IMR-90 (cell line): ENCODE measurements at regions not wholly inside any gene's neighbourhood (a gene's known extent, or its start where the extent isn't known, plus 50 kb on each side); places are given as distances from the start of the nearest gene placed in this dataset.

Source experiments
- ATAC-seq: fragments of 200-7000 bp; cut with Tn5 transposase; 2 replicates; pipeline ENCODE4 v1.9.1; 2020; ENCODE audit warnings: low read depth, mild to moderate bottlenecking, moderate library complexity
- BruUV-seq: library from RNA; stranded (reverse); fragments of 400-500 nt; replicated peaks from 2 replicates; lab custom pipeline; 2021; lab: Mats Ljungman, UMichigan
- CTCF ChIA-PET: fragments of 300-600 bp; formaldehyde crosslinking; extraction: SDS; loops from one replicate; lab custom pipeline; 2021; ENCODE audit warnings: antibody characterized with exemption; lab: Yijun Ruan, JAX
- POLR2A ChIA-PET: fragments of 300-600 bp; sonication (Branson Sonifier 250); formaldehyde crosslinking; loops from one replicate; lab custom pipeline; 2022; ENCODE audit warnings: antibody characterized with exemption; ENCODE audit not compliant: unreplicated experiment; lab: Charles Lee
- DNase-seq: peaks from one replicate; pipeline ENCODE4 v3.0.0; 2013
- H2AFZ ChIP-seq: replicated peaks from 2 replicates; pipeline ENCODE3; 2013; ENCODE audit warnings: low read length, mild to moderate bottlenecking; ENCODE audit not compliant: poor library complexity
- H2AK5ac ChIP-seq: 2 replicates; pipeline ENCODE4 v1.6.1; 2013; ENCODE audit warnings: low read depth, low read length, inconsistent platforms
- H2AK9ac ChIP-seq: replicated peaks from 2 replicates; pipeline ENCODE3; 2013; ENCODE audit warnings: mild to moderate bottlenecking, low read depth, low read length, moderate library complexity; ENCODE audit not compliant: poor library complexity
- H2BK120ac ChIP-seq: 2 replicates; pipeline ENCODE4 v1.6.1; 2013; ENCODE audit warnings: low read depth, low read length, inconsistent platforms
- H2BK15ac ChIP-seq: 3 replicates; pipeline ENCODE4 v1.6.1; 2013; ENCODE audit warnings: low read depth, low read length, inconsistent platforms
- H2BK20ac ChIP-seq: 2 replicates; pipeline ENCODE4 v1.6.1; 2013; ENCODE audit warnings: low read depth, mild to moderate bottlenecking, inconsistent platforms, low read length, moderate library complexity
- H2BK5ac ChIP-seq: 2 replicates; pipeline ENCODE4 v1.6.1; 2013; ENCODE audit warnings: mild to moderate bottlenecking, low read depth, low read length, inconsistent platforms; ENCODE audit not compliant: poor library complexity, severe bottlenecking
- H3K14ac ChIP-seq: replicated peaks from 2 replicates; pipeline ENCODE4 v1.6.1; 2013; ENCODE audit warnings: low read depth, low read length, inconsistent platforms
- H3K18ac ChIP-seq: 2 replicates; pipeline ENCODE4 v1.6.1; 2013; ENCODE audit warnings: low read depth, low read length, control low read depth
- H3K23ac ChIP-seq: 2 replicates; pipeline ENCODE4 v1.6.1; 2013; ENCODE audit warnings: low read depth, low read length, inconsistent platforms
- H3K27ac ChIP-seq: 2 replicates; pipeline ENCODE4 v1.5.1; 2013; ENCODE audit warnings: mild to moderate bottlenecking, control low read depth, low read length; ENCODE audit not compliant: insufficient read depth
- H3K27me3 ChIP-seq: 2 replicates; pipeline ENCODE4 v1.6.1; 2013; ENCODE audit warnings: low read length; ENCODE audit not compliant: control insufficient read depth, insufficient read depth
- H3K36me3 ChIP-seq: 2 replicates; pipeline ENCODE4 v1.6.1; 2013; ENCODE audit warnings: low read length, mixed read lengths; ENCODE audit not compliant: control insufficient read depth, insufficient read depth
- H3K4ac ChIP-seq: 2 replicates; pipeline ENCODE4 v1.6.1; 2013; ENCODE audit warnings: low read depth, low read length, inconsistent platforms
- H3K4me1 ChIP-seq: 2 replicates; pipeline ENCODE4 v1.6.1; 2013; ENCODE audit warnings: low read length, mixed read lengths; ENCODE audit not compliant: control insufficient read depth, insufficient read depth
- H3K4me2 ChIP-seq: 2 replicates; pipeline ENCODE4 v1.6.1; 2013; ENCODE audit warnings: low read depth, mild to moderate bottlenecking, control low read depth, low read length, moderate library complexity
- H3K4me3 ChIP-seq: 2 replicates; pipeline ENCODE4 v1.5.1; 2013; ENCODE audit warnings: low read depth, mild to moderate bottlenecking, control low read depth, low read length, moderate library complexity; ENCODE audit not compliant: insufficient read depth
- H3K56ac ChIP-seq: 2 replicates; pipeline ENCODE4 v1.6.1; 2013; ENCODE audit warnings: low read length, inconsistent platforms; ENCODE audit not compliant: insufficient read depth; ENCODE audit errors: extremely low read depth
- H3K79me1 ChIP-seq, 2 experiments: 2 replicates each; pipeline ENCODE4 v1.6.1; 2013; ENCODE audit warnings: low read length in 2 of 2, inconsistent platforms in 1 of 2, low read depth in 1 of 2
- H3K9ac ChIP-seq: 2 replicates; pipeline ENCODE4 v1.6.1; 2013; ENCODE audit warnings: low read depth, low read length, control low read depth
- H3K9me1 ChIP-seq: 2 replicates; pipeline ENCODE4 v1.6.1; 2013; ENCODE audit warnings: low read length, inconsistent platforms; ENCODE audit not compliant: insufficient read depth
- H3K9me3 ChIP-seq: 2 replicates; pipeline ENCODE4 v1.6.1; 2013; ENCODE audit warnings: low read length; ENCODE audit not compliant: control insufficient read depth, insufficient read depth
- H4K20me1 ChIP-seq: 2 replicates; pipeline ENCODE4 v1.6.1; 2013; ENCODE audit warnings: low read length, inconsistent platforms; ENCODE audit not compliant: insufficient read depth
- H4K5ac ChIP-seq: 2 replicates; pipeline ENCODE4 v1.6.1; 2013; ENCODE audit warnings: mild to moderate bottlenecking, low read depth, low read length, control low read depth
- H4K8ac ChIP-seq, 2 experiments: 2 replicates each; pipeline ENCODE4 v1.6.1; 2013; ENCODE audit warnings: low read depth in 2 of 2, low read length in 2 of 2, control low read depth in 1 of 2, inconsistent platforms in 1 of 2
- H4K91ac ChIP-seq: 2 replicates; pipeline ENCODE4 v1.6.1; 2013; ENCODE audit warnings: low read depth, low read length, inconsistent platforms; ENCODE audit not compliant: insufficient read depth
- BHLHE40 ChIP-seq: fragments of 150-350 bp; IDR thresholded peaks from 2 replicates; pipeline ENCODE4 v1.6.1; 2016; ENCODE audit warnings: mild to moderate bottlenecking, low read depth, low read length
- CHD1 ChIP-seq: IDR thresholded peaks from 2 replicates; pipeline ENCODE4 v1.6.1; 2012; ENCODE audit warnings: low read depth, low read length, improper control_type of control experiment
- CTCF ChIP-seq: conservative IDR thresholded peaks from 2 replicates; pipeline ENCODE4 v1.5.1; 2012; ENCODE audit warnings: mild to moderate bottlenecking, low read depth, low read length, improper control_type of control experiment
- FOS ChIP-seq: fragments of 150-350 bp; IDR thresholded peaks from 2 replicates; pipeline ENCODE4 v1.6.1; 2016; ENCODE audit warnings: low read depth, low read length
- MAFK ChIP-seq: IDR thresholded peaks from 2 replicates; pipeline ENCODE4 v1.6.1; 2012; ENCODE audit warnings: low read depth, low read length, improper control_type of control experiment
- MAZ ChIP-seq: IDR thresholded peaks from 2 replicates; pipeline ENCODE4 v1.6.1; 2012; ENCODE audit warnings: low read depth, mild to moderate bottlenecking, low read length, improper control_type of control experiment, moderate library complexity, borderline replicate concordance
- MXI1 ChIP-seq: IDR thresholded peaks from 2 replicates; pipeline ENCODE4 v1.6.1; 2012; ENCODE audit warnings: low read depth, mild to moderate bottlenecking, low read length, moderate library complexity, borderline replicate concordance
- NFE2L2 ChIP-seq: fragments of 150-350 bp; IDR thresholded peaks from 2 replicates; pipeline ENCODE4 v1.6.1; 2016; ENCODE audit warnings: low read depth, mild to moderate bottlenecking, low read length
- POLR2A ChIP-seq: IDR thresholded peaks from 2 replicates; pipeline ENCODE4 v1.6.1; 2012; ENCODE audit warnings: mild to moderate bottlenecking, low read depth, low read length
- RAD21 ChIP-seq: IDR thresholded peaks from 2 replicates; pipeline ENCODE4 v1.6.1; 2012; ENCODE audit warnings: low read length, improper control_type of control experiment
- RCOR1 ChIP-seq: IDR thresholded peaks from 2 replicates; pipeline ENCODE4 v1.6.1; 2012; ENCODE audit warnings: mild to moderate bottlenecking, low read length, improper control_type of control experiment; ENCODE audit not compliant: insufficient replicate concordance
- RFX5 ChIP-seq: IDR thresholded peaks from 2 replicates; pipeline ENCODE4 v1.8.0; 2012; ENCODE audit warnings: low read depth, mild to moderate bottlenecking, low read length, moderate library complexity
- SMC3 ChIP-seq: fragments of 150-350 bp; IDR thresholded peaks from 2 replicates; pipeline ENCODE4 v1.6.1; 2016; ENCODE audit warnings: low read depth, mild to moderate bottlenecking, antibody characterized with exemption, low read length, moderate library complexity
- USF2 ChIP-seq: fragments of 150-350 bp; IDR thresholded peaks from 2 replicates; pipeline ENCODE4 v1.6.1; 2017; ENCODE audit warnings: mild to moderate bottlenecking, antibody characterized with exemption, low read length, low read depth
- WGBS, 2 experiments: methylation state at CpG; one replicate each; pipeline versions ENCODE4 v1.1.5 to v1.1.7; 2013; ENCODE audit warnings: missing lambda C conversion rate in 2 of 2; ENCODE audit not compliant: insufficient read length in 1 of 2; ENCODE audit errors: extremely low coverage in 2 of 2; 5-methylcytosine and 5-hydroxymethylcytosine counted together
- dilution Hi-C: fragments of 300-500 bp; cut with HindIII; formaldehyde crosslinking; loops from one replicate; pipeline ENCODE4 v1.14.3; 2018; ENCODE audit warnings: low sequenced_read_pairs; ENCODE audit not compliant: unreplicated experiment
- in situ Hi-C: fragments of 300-500 bp; cut with MboI; formaldehyde crosslinking; loops from 3 replicates; pipeline ENCODE4 v1.14.3; 2019; ENCODE audit warnings: low sequenced_read_pairs, inconsistent platforms, mixed read lengths
- intact Hi-C: fragments of 100-400 bp; cut with micrococcal nuclease; formaldehyde crosslinking; loops from 2 replicates; pipeline ENCODE4 v1.10.0; 2022

DNA sequence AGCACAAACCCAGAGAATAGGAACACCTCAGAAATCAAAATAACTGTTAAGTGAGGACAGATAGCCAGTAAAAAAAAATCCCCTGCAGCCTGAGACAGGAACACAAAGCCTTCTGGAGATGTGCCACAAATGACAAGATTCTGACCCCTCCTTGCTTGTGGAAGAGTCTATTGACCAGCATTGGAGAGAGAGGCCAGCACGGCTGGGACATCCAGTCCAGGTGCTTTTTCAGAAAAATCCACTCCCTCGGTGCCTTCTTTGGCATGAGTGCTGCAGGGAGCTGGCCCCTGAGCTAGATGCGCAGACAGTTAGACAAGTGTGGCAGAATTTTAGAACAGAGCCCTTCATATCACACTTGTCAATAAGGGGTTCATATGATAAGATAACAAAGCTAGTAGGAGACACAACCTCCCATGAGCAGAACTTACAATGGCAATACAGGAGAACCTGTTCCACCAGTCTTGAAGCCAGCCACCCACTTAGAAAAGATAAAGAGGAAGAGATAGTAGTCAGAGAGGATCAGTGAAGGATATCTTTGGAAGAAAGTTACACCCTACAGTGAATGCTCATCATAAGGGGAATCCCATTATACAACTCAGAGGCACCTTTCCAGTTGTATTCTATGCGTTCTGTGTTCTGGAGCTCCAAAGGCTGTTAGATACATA, 298.4 kb downstream of the TLE1 start (continued):
- TF ChIP-seq SMC3: no peak

- in situ Hi-C loops: no loop called here
- H2BK15ac ChIP-seq: peak overlapping the region; percentile 75
- no peaks in the 10 kb centered on the region for H3K36me3 ChIP-seq
- H2BK120ac ChIP-seq: peak overlapping the region; percentile 96
- peak overlapping the region; percentile 96 for H2BK20ac ChIP-seq
- no peak overlapping the region for H2AK9ac ChIP-seq
- CTCF ChIA-PET: interaction anchor here (0.6 to 0.8 kb wide), 2 partner anchors 12 to 69 kb away, joined by 4 to 6 read pairs; no protein-coding TSS in a partner anchor
- H3K14ac ChIP-seq: peak overlapping the region; percentile 91
- H3K4me3 ChIP-seq: no peak overlapping the region
- no peaks in the 10 kb centered on the region for H3K79me1 ChIP-seq
- dilution Hi-C loops: no loop called here
- no TSS peak for BruUV-seq
- peak overlapping the region; percentile 12 for H3K4me2 ChIP-seq
- H4K8ac ChIP-seq: peak overlapping the region in 1 of 2 experiments; percentile 79; a peak in 2 of 4 replicates
- peak overlapping the region; percentile 44 for H3K27ac ChIP-seq
- intact Hi-C loops: loop anchor here (2.0 kb wide), 2 partner anchors 41 to 297 kb away; no protein-coding TSS in a partner anchor
- peak overlapping the region; percentile 88; the same call in 1 of the 2 replicates for H3K23ac ChIP-seq
- H2BK5ac ChIP-seq: peak overlapping the region; percentile 81
- WGBS, 2 experiments: no CpG with 5 or more reads among the region's 6 CpGs
- H3K27me3 ChIP-seq: no peaks in the 10 kb centered on the region
- H3K9ac ChIP-seq: no peak overlapping the region
- H2AFZ ChIP-seq: peak overlapping the region; percentile 75
- no peaks in the 10 kb centered on the region for H4K20me1 ChIP-seq
- peak overlapping the region; percentile 74 for H4K91ac ChIP-seq
- POLR2A ChIA-PET: no interaction called here
- DNase-seq (peak; percentile 99), ATAC-seq (peak; percentile 92)
- peak overlapping the region; percentile 65; the same call in 1 of the 2 replicates for H2AK5ac ChIP-seq
- H3K9me1 ChIP-seq: peaks cover 11% of the 10 kb centered on the region
- H3K9me3 ChIP-seq: no peaks in the 10 kb centered on the region
- peak overlapping the region; percentile 86 for H3K18ac ChIP-seq
- peaks cover 17% of the 10 kb centered on the region for H3K4me1 ChIP-seq
- peak overlapping the region; percentile 14; the same call in 1 of the 2 replicates for H4K5ac ChIP-seq
- peak overlapping the region; percentile 53; the same call in 1 of the 2 replicates for H3K56ac ChIP-seq
- peak overlapping the region; percentile 95 for H3K4ac ChIP-seq
- TF ChIP-seq MAZ (no peak), MAFK (no peak), NFE2L2 (no peak), USF2 (peak; percentile 20; the same call in 1 of the 2 replicates), BHLHE40 (peak; percentile 55; the same call in 1 of the 2 replicates), RFX5 (0 out of 2 replicates have a peak, but pooled peaks have one; percentile 15), RAD21 (no peak; the same call in 1 of the 2 replicates), FOS (peak; percentile 80; the same call in 1 of the 2 replicates), SMC3 (no peak), CHD1 (no peak), CTCF (no peak), POLR2A (no peak), MXI1 (0 out of 2 replicates have a peak, but pooled peaks have one; percentile 52), RCOR1 (peak; percentile 67)
These were observed 299.8 kb downstream of the TLE1 start for GRCh38 chr9:81389569-81389993.
